HL-60 (cell line): ENCODE measurements at regions not wholly inside any gene's neighbourhood (a gene's known extent, or its start where the extent isn't known, plus 50 kb on each side); places are given as distances from the start of the nearest gene placed in this dataset.

Experiments
- GABPA ChIP-seq: IDR thresholded peaks from 2 replicates; pipeline ENCODE4 v1.6.1; 2012; ENCODE audit warnings: low read depth
- POLR2AphosphoS5 ChIP-seq: IDR thresholded peaks from 2 replicates; pipeline ENCODE4 v1.6.1; 2012; ENCODE audit warnings: low read depth
- SPI1 ChIP-seq: IDR thresholded peaks from 2 replicates; pipeline ENCODE4 v1.6.1; 2012; ENCODE audit warnings: low read depth, mild to moderate bottlenecking, borderline replicate concordance
- TF ChIP-seq, protein P1 (sequence below): IDR thresholded peaks from one replicate; pipeline ENCODE4 v1.5.1; 2011; ENCODE audit warnings: low read length, control low read depth, inconsistent platforms; ENCODE audit not compliant: insufficient read depth
- TF ChIP-seq, protein P2 (sequence below): IDR thresholded peaks from 2 replicates; pipeline ENCODE4 v1.6.1; 2012; ENCODE audit warnings: low read depth; ENCODE audit not compliant: insufficient replicate concordance

DNA sequence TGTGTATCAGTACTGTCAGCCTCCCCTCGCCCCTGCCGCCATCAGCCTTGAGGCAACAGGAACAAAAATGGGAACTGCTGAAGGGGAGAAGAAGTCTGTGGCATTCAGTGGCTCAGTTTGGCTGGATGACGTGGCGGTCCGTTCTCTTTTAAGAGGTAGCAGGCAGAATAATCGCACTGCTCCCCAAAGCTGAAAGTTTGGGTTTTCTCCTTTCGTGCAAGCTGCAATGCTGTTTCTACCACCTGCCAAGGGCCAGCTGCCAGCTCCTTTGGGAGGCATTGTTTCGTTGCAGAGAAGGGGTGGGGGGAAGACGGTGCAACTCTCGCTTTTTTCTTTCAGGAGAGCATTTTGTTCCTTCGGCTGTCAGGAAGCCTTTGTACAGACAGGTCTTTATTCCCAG lies 369.6 kb upstream of the RORA start:
- TF ChIP-seq, protein P1, sequence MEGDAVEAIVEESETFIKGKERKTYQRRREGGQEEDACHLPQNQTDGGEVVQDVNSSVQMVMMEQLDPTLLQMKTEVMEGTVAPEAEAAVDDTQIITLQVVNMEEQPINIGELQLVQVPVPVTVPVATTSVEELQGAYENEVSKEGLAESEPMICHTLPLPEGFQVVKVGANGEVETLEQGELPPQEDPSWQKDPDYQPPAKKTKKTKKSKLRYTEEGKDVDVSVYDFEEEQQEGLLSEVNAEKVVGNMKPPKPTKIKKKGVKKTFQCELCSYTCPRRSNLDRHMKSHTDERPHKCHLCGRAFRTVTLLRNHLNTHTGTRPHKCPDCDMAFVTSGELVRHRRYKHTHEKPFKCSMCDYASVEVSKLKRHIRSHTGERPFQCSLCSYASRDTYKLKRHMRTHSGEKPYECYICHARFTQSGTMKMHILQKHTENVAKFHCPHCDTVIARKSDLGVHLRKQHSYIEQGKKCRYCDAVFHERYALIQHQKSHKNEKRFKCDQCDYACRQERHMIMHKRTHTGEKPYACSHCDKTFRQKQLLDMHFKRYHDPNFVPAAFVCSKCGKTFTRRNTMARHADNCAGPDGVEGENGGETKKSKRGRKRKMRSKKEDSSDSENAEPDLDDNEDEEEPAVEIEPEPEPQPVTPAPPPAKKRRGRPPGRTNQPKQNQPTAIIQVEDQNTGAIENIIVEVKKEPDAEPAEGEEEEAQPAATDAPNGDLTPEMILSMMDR = no peak
- TF ChIP-seq, protein P2, sequence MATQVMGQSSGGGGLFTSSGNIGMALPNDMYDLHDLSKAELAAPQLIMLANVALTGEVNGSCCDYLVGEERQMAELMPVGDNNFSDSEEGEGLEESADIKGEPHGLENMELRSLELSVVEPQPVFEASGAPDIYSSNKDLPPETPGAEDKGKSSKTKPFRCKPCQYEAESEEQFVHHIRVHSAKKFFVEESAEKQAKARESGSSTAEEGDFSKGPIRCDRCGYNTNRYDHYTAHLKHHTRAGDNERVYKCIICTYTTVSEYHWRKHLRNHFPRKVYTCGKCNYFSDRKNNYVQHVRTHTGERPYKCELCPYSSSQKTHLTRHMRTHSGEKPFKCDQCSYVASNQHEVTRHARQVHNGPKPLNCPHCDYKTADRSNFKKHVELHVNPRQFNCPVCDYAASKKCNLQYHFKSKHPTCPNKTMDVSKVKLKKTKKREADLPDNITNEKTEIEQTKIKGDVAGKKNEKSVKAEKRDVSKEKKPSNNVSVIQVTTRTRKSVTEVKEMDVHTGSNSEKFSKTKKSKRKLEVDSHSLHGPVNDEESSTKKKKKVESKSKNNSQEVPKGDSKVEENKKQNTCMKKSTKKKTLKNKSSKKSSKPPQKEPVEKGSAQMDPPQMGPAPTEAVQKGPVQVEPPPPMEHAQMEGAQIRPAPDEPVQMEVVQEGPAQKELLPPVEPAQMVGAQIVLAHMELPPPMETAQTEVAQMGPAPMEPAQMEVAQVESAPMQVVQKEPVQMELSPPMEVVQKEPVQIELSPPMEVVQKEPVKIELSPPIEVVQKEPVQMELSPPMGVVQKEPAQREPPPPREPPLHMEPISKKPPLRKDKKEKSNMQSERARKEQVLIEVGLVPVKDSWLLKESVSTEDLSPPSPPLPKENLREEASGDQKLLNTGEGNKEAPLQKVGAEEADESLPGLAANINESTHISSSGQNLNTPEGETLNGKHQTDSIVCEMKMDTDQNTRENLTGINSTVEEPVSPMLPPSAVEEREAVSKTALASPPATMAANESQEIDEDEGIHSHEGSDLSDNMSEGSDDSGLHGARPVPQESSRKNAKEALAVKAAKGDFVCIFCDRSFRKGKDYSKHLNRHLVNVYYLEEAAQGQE = no peak
- TF ChIP-seq SPI1 (no peak), POLR2AphosphoS5 (no peak), GABPA (no peak)
